HL-60 (cell line): ENCODE measurements at regions not wholly inside any gene's neighbourhood (a gene's known extent, or its start where the extent isn't known, plus 50 kb on each side); places are given as distances from the start of the nearest gene placed in this dataset.

ENCODE experiments used
- GABPA ChIP-seq: IDR thresholded peaks from 2 replicates; pipeline ENCODE4 v1.6.1; 2012; ENCODE audit warnings: low read depth
- POLR2AphosphoS5 ChIP-seq: IDR thresholded peaks from 2 replicates; pipeline ENCODE4 v1.6.1; 2012; ENCODE audit warnings: low read depth
- SPI1 ChIP-seq: IDR thresholded peaks from 2 replicates; pipeline ENCODE4 v1.6.1; 2012; ENCODE audit warnings: low read depth, mild to moderate bottlenecking, borderline replicate concordance
- TF ChIP-seq, protein P1 (sequence below): IDR thresholded peaks from one replicate; pipeline ENCODE4 v1.5.1; 2011; ENCODE audit warnings: low read length, control low read depth, inconsistent platforms; ENCODE audit not compliant: insufficient read depth
- TF ChIP-seq, protein P2 (sequence below): IDR thresholded peaks from 2 replicates; pipeline ENCODE4 v1.6.1; 2012; ENCODE audit warnings: low read depth; ENCODE audit not compliant: insufficient replicate concordance

DNA sequence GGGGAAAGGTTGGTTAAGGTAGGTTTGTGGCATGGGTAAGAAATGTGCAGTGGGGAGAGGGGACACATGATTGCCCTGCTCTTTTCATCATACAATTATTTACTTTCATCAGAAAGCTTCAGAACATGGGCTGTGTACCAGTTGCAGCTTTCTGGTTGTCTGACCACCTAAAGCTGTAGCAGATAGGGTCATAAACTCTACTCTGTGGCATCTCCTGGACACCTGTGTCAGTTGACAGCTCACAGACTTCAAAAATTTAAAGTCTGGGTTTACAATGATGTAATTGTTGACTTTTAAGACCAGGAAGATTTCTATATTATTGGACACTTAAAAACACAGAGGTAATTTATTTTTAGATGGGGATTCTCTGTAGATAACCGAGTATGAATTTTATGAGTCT is 222.7 kb upstream of the PRR16 start:
- TF ChIP-seq, protein P1, sequence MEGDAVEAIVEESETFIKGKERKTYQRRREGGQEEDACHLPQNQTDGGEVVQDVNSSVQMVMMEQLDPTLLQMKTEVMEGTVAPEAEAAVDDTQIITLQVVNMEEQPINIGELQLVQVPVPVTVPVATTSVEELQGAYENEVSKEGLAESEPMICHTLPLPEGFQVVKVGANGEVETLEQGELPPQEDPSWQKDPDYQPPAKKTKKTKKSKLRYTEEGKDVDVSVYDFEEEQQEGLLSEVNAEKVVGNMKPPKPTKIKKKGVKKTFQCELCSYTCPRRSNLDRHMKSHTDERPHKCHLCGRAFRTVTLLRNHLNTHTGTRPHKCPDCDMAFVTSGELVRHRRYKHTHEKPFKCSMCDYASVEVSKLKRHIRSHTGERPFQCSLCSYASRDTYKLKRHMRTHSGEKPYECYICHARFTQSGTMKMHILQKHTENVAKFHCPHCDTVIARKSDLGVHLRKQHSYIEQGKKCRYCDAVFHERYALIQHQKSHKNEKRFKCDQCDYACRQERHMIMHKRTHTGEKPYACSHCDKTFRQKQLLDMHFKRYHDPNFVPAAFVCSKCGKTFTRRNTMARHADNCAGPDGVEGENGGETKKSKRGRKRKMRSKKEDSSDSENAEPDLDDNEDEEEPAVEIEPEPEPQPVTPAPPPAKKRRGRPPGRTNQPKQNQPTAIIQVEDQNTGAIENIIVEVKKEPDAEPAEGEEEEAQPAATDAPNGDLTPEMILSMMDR: no peak
- no peak for TF ChIP-seq POLR2AphosphoS5
- no peak for TF ChIP-seq GABPA
- TF ChIP-seq, protein P2, sequence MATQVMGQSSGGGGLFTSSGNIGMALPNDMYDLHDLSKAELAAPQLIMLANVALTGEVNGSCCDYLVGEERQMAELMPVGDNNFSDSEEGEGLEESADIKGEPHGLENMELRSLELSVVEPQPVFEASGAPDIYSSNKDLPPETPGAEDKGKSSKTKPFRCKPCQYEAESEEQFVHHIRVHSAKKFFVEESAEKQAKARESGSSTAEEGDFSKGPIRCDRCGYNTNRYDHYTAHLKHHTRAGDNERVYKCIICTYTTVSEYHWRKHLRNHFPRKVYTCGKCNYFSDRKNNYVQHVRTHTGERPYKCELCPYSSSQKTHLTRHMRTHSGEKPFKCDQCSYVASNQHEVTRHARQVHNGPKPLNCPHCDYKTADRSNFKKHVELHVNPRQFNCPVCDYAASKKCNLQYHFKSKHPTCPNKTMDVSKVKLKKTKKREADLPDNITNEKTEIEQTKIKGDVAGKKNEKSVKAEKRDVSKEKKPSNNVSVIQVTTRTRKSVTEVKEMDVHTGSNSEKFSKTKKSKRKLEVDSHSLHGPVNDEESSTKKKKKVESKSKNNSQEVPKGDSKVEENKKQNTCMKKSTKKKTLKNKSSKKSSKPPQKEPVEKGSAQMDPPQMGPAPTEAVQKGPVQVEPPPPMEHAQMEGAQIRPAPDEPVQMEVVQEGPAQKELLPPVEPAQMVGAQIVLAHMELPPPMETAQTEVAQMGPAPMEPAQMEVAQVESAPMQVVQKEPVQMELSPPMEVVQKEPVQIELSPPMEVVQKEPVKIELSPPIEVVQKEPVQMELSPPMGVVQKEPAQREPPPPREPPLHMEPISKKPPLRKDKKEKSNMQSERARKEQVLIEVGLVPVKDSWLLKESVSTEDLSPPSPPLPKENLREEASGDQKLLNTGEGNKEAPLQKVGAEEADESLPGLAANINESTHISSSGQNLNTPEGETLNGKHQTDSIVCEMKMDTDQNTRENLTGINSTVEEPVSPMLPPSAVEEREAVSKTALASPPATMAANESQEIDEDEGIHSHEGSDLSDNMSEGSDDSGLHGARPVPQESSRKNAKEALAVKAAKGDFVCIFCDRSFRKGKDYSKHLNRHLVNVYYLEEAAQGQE: no peak
- TF ChIP-seq SPI1: no peak
